Left kidney (tissue), 1 donor: ENCODE measurements at regions not wholly inside any gene's neighbourhood (a gene's known extent, or its start where the extent isn't known, plus 50 kb on each side); places are given as distances from the start of the nearest gene placed in this dataset.

Source experiments
- DNase-seq: peaks from one replicate; pipeline ENCODE4 v3.0.0-alpha.2; 2013

GRCh38 chr5:145244788-145245187 lies 590.4 kb downstream of the PRELID2 start:
- no peak for DNase-seq

GRCh38 chr5:145244251-145244650 lies 590.9 kb downstream of the PRELID2 start:
- DNase-seq, result no peak

- DNase-seq, result no peak
These were observed 592.1 kb downstream of the PRELID2 start for GRCh38 chr5:145243016-145243415.

GRCh38 chr5:145242551-145242950 lies 592.6 kb downstream of the PRELID2 start:
- no peak for DNase-seq

GRCh38 chr5:145237843-145238242 lies 597.3 kb downstream of the PRELID2 start:
- peak; percentile 67 for DNase-seq

- no peak for DNase-seq
These were observed 598.2 kb downstream of the PRELID2 start for GRCh38 chr5:145236983-145237382.

GRCh38 chr5:145236127-145236526 lies 599.0 kb downstream of the PRELID2 start:
- DNase-seq, result no peak

GRCh38 chr5:145233461-145233860 lies 601.7 kb downstream of the PRELID2 start:
- DNase-seq, result no peak

- no peak for DNase-seq
These were observed 604.4 kb downstream of the PRELID2 start for GRCh38 chr5:145230781-145231180.

- no peak for DNase-seq
These were observed 606.6 kb downstream of the PRELID2 start for GRCh38 chr5:145228564-145228963.

GRCh38 chr5:145227881-145228280 lies 607.3 kb downstream of the PRELID2 start:
- DNase-seq, result no peak

- DNase-seq, result no peak
These were observed 608.4 kb downstream of the PRELID2 start for GRCh38 chr5:145226726-145227125.

GRCh38 chr5:145225529-145225928 lies 609.6 kb downstream of the PRELID2 start:
- DNase-seq, result no peak

GRCh38 chr5:145223582-145223981 lies 611.6 kb downstream of the PRELID2 start:
- no peak for DNase-seq

GRCh38 chr5:145222622-145223021 lies 612.5 kb downstream of the PRELID2 start:
- no peak for DNase-seq

- DNase-seq, result no peak
These were observed 613.7 kb downstream of the PRELID2 start for GRCh38 chr5:145221416-145221815.

- DNase-seq, result no peak
These were observed 614.7 kb downstream of the PRELID2 start for GRCh38 chr5:145220481-145220880.

GRCh38 chr5:145218982-145219381 lies 616.2 kb downstream of the PRELID2 start:
- DNase-seq, result no peak

GRCh38 chr5:145218019-145218418 lies 617.1 kb downstream of the PRELID2 start:
- DNase-seq, result peak; percentile 25

- DNase-seq, result no peak
These were observed 625.1 kb downstream of the PRELID2 start for GRCh38 chr5:145210020-145210419.

- DNase-seq, result no peak
These were observed 629.6 kb downstream of the PRELID2 start for GRCh38 chr5:145205546-145205945.

GRCh38 chr5:145204743-145205142 lies 630.4 kb downstream of the PRELID2 start:
- DNase-seq, result no peak

GRCh38 chr5:145203193-145203592 lies 631.9 kb downstream of the PRELID2 start:
- no peak for DNase-seq

GRCh38 chr5:145198525-145199260 lies 636.4 kb downstream of the PRELID2 start:
- no peak for DNase-seq
